H1 (cell line): ENCODE measurements at regions not wholly inside any gene's neighbourhood (a gene's known extent, or its start where the extent isn't known, plus 50 kb on each side); places are given as distances from the start of the nearest gene placed in this dataset.

Experiments
- CTCF ChIA-PET: fragments of 300-600 bp; sonication (Branson Sonifier 250); formaldehyde crosslinking; loops from one replicate; lab custom pipeline; 2021; ENCODE audit not compliant: partially characterized antibody; lab: Charles Lee
- POLR2A ChIA-PET: fragments of 300-600 bp; sonication (Branson Sonifier 250); formaldehyde crosslinking; loops from one replicate; lab custom pipeline; 2021; ENCODE audit warnings: inconsistent platforms; ENCODE audit not compliant: partially characterized antibody; lab: Charles Lee
- DNase-seq, 2 experiments: peaks; one replicate each; pipeline versions ENCODE4 v3.0.0 to v3.0.0-alpha.2; 2010 to 2022; ENCODE audit warnings: low spot score in 2 of 2, low read depth in 1 of 2, mixed read lengths in 1 of 2
- FAIRE-seq: peaks from 2 replicates; lab custom pipeline; 2011; peaks lifted over from hg19 to GRCh38; lab: Jason Lieb, UNC
- H2AFZ ChIP-seq: 2 replicates; pipeline ENCODE4 v1.8.1; 2012; ENCODE audit warnings: low read length, inconsistent platforms
- H2AK5ac ChIP-seq: 2 replicates; pipeline ENCODE4 v1.6.1; 2013; ENCODE audit warnings: low read depth, low read length
- H2BK120ac ChIP-seq: replicated peaks from 2 replicates; pipeline ENCODE3; 2013; ENCODE audit warnings: low read depth, low read length, inconsistent platforms
- H2BK12ac ChIP-seq: 2 replicates; pipeline ENCODE4 v1.6.1; 2013; ENCODE audit warnings: low read depth, low read length
- H2BK15ac ChIP-seq: 2 replicates; pipeline ENCODE4 v1.6.1; 2013; ENCODE audit warnings: low read length
- H2BK20ac ChIP-seq: 2 replicates; pipeline ENCODE4 v1.6.1; 2013; ENCODE audit warnings: low read length
- H2BK5ac ChIP-seq: 2 replicates; pipeline ENCODE4 v1.6.1; 2013; ENCODE audit warnings: low read depth, low read length
- H3K14ac ChIP-seq: 2 replicates; pipeline ENCODE4 v1.6.1; 2013; ENCODE audit warnings: inconsistent platforms; ENCODE audit not compliant: insufficient read length
- H3K18ac ChIP-seq: 2 replicates; pipeline ENCODE4 v1.6.1; 2013; ENCODE audit warnings: low read length; ENCODE audit errors: extremely low read depth
- H3K23ac ChIP-seq: 2 replicates; pipeline ENCODE4 v1.6.1; 2013; ENCODE audit warnings: inconsistent platforms; ENCODE audit not compliant: insufficient read length
- H3K23me2 ChIP-seq: 2 replicates; pipeline ENCODE4 v1.6.1; 2013; ENCODE audit warnings: low read depth, low read length
- H3K27ac ChIP-seq: 2 replicates; pipeline ENCODE4 v1.6.1; 2011; ENCODE audit warnings: low read depth, low read length, inconsistent platforms
- H3K27me3 ChIP-seq, 4 experiments: replicated peaks in 1 of 4; 1 replicate in 1 of 4; 2 replicates in 3 of 4; pipeline versions ENCODE4 v1.6.1 to v1.8.1; 2011 to 2013; ENCODE audit warnings: low read length in 3 of 4, mild to moderate bottlenecking in 3 of 4, inconsistent platforms in 2 of 4, mixed read lengths in 2 of 4, moderate library complexity in 1 of 4; ENCODE audit not compliant: control insufficient read depth in 3 of 4, insufficient read depth in 3 of 4; ENCODE audit errors: extremely low read depth in 1 of 4
- H3K36me3 ChIP-seq, 4 experiments: 2 replicates each; pipeline versions ENCODE4 v1.6.1 to v1.8.1; 2011 to 2013; ENCODE audit warnings: mild to moderate bottlenecking in 4 of 4, low read length in 3 of 4, moderate library complexity in 2 of 4, control low read depth in 1 of 4, inconsistent platforms in 1 of 4; ENCODE audit not compliant: insufficient read depth in 4 of 4, control insufficient read depth in 2 of 4
- H3K4ac ChIP-seq: replicated peaks from 2 replicates; pipeline ENCODE3; 2013; ENCODE audit warnings: low read length, low read depth, mixed read lengths, inconsistent platforms; ENCODE audit not compliant: insufficient read length
- H3K4me1 ChIP-seq, 4 experiments: replicated peaks in 1 of 4; 1 replicate in 1 of 4; 2 replicates in 3 of 4; pipeline versions ENCODE4 v1.6.1 to v1.8.1; 2011 to 2013; ENCODE audit warnings: low read length in 3 of 4, inconsistent platforms in 2 of 4, mixed read lengths in 1 of 4; ENCODE audit not compliant: insufficient read depth in 4 of 4, control insufficient read depth in 3 of 4
- H3K4me2 ChIP-seq, 2 experiments: 2 replicates each; pipeline versions ENCODE4 v1.6.1 to v1.8.1; 2011 to 2013; ENCODE audit warnings: low read depth in 2 of 2, low read length in 2 of 2, control low read depth in 1 of 2, inconsistent platforms in 1 of 2, mild to moderate bottlenecking in 1 of 2; ENCODE audit not compliant: insufficient read depth in 1 of 2
- H3K4me3 ChIP-seq, 4 experiments: fragments of 200-600, 300-600 bp in 1 of 4; sonication (generic), shearing (Covaris generic), sonication (Bioruptor Twin) in 1 of 4; 2 replicates each; pipeline versions ENCODE4 v1.5.1 to v1.8.1; 2011 to 2016; ENCODE audit warnings: low read length in 4 of 4, low read depth in 3 of 4, control low read depth in 2 of 4, inconsistent platforms in 2 of 4, mild to moderate bottlenecking in 2 of 4, mixed read lengths in 1 of 4, moderate library complexity in 1 of 4; ENCODE audit not compliant: insufficient read depth in 2 of 4; ENCODE audit errors: extremely low read depth in 1 of 4
- H3K56ac ChIP-seq: replicated peaks from 2 replicates; pipeline ENCODE3; 2013; ENCODE audit warnings: low read depth, mild to moderate bottlenecking, mixed read lengths, low read length, inconsistent platforms; ENCODE audit not compliant: insufficient read length
- H3K79me1 ChIP-seq: 2 replicates; pipeline ENCODE4 v1.6.1; 2013; ENCODE audit warnings: low read depth, low read length, control low read depth
- H3K79me2 ChIP-seq, 2 experiments: 2 replicates each; pipeline versions ENCODE4 v1.6.1 to v1.8.1; 2012 to 2013; ENCODE audit warnings: low read length in 2 of 2, mild to moderate bottlenecking in 2 of 2, inconsistent platforms in 1 of 2; ENCODE audit not compliant: insufficient read depth in 2 of 2, control insufficient read depth in 1 of 2
- H3K9ac ChIP-seq, 4 experiments: replicated peaks in 1 of 4; 1 replicate in 1 of 4; 2 replicates in 3 of 4; pipeline versions ENCODE4 v1.6.1 to v1.8.1; 2011 to 2013; ENCODE audit warnings: low read depth in 3 of 4, low read length in 3 of 4, control low read depth in 2 of 4, mild to moderate bottlenecking in 2 of 4, moderate library complexity in 2 of 4, inconsistent platforms in 1 of 4; ENCODE audit errors: extremely low read depth in 1 of 4
- H3K9me3 ChIP-seq, 2 experiments: 2 replicates each; pipeline versions ENCODE4 v1.6.1 to v1.8.1; 2012 to 2013; ENCODE audit warnings: mild to moderate bottlenecking in 2 of 2, moderate library complexity in 2 of 2, control low read depth in 1 of 2, inconsistent platforms in 1 of 2, low read depth in 1 of 2, low read length in 1 of 2, mixed read lengths in 1 of 2; ENCODE audit not compliant: insufficient read depth in 2 of 2
- H4K20me1 ChIP-seq, 2 experiments: replicated peaks in 1 of 2; 2 replicates each; pipeline versions ENCODE3 to v1.8.1; 2011 to 2013; ENCODE audit warnings: inconsistent platforms in 2 of 2, low read length in 2 of 2, mild to moderate bottlenecking in 1 of 2; ENCODE audit not compliant: insufficient read depth in 2 of 2, control insufficient read depth in 1 of 2
- H4K5ac ChIP-seq: 2 replicates; pipeline ENCODE4 v1.6.1; 2013; ENCODE audit warnings: low read length, low read depth, mixed read lengths, inconsistent platforms; ENCODE audit not compliant: insufficient read length
- H4K8ac ChIP-seq: 2 replicates; pipeline ENCODE4 v1.8.0; 2013; ENCODE audit warnings: mild to moderate bottlenecking, moderate library complexity, low read length, inconsistent platforms; ENCODE audit not compliant: insufficient read depth; ENCODE audit errors: extremely low read depth
- H4K91ac ChIP-seq: replicated peaks from 2 replicates; pipeline ENCODE3; 2013; ENCODE audit warnings: low read length, mixed read lengths, inconsistent platforms; ENCODE audit not compliant: insufficient read length
- BRCA1 ChIP-seq: IDR thresholded peaks from 2 replicates; pipeline ENCODE4 v1.6.1; 2012; ENCODE audit warnings: low read depth, low read length, improper control_type of control experiment
- CBX5 ChIP-seq: fragments of 300-800, 300-1000 bp; sonication (generic); IDR thresholded peaks from 2 replicates; pipeline ENCODE4 v1.7.1; 2016; ENCODE audit warnings: antibody characterized with exemption, low read length, low read depth
- CBX8 ChIP-seq: fragments of 300-800, 300-1000 bp; sonication (generic); IDR thresholded peaks from 2 replicates; pipeline ENCODE4 v1.7.1; 2016; ENCODE audit warnings: low read depth, low read length, borderline replicate concordance
- CHD1 ChIP-seq: IDR thresholded peaks from 2 replicates; pipeline ENCODE4 v1.6.1; 2012; ENCODE audit warnings: low read depth, low read length, improper control_type of control experiment
- CTBP2 ChIP-seq: IDR thresholded peaks from 2 replicates; pipeline ENCODE4 v1.7.0; 2011; ENCODE audit warnings: borderline replicate concordance, mild to moderate bottlenecking, moderate library complexity, mixed read lengths, low read length; ENCODE audit not compliant: insufficient read depth, insufficient read length
- JUN ChIP-seq: IDR thresholded peaks from 2 replicates; pipeline ENCODE4 v1.6.1; 2011; ENCODE audit warnings: low read depth, mild to moderate bottlenecking, improper control_type of control experiment, low read length
- NANOG ChIP-seq: IDR thresholded peaks from 2 replicates; pipeline ENCODE4 v1.6.1; 2011; ENCODE audit warnings: low read length, low read depth, mild to moderate bottlenecking, inconsistent platforms; ENCODE audit not compliant: insufficient read depth, poor library complexity, severe bottlenecking
- PHF8 ChIP-seq: fragments of 200-600 bp; sonication (generic); conservative IDR thresholded peaks from 2 replicates; pipeline ENCODE4 v1.7.1; 2012; ENCODE audit warnings: low read depth, mild to moderate bottlenecking, inconsistent platforms, low read length, moderate library complexity
- RFX5 ChIP-seq: IDR thresholded peaks from 2 replicates; pipeline ENCODE4 v1.6.1; 2011; ENCODE audit warnings: low read depth, low read length, improper control_type of control experiment, borderline replicate concordance
- SAP30 ChIP-seq: fragments of 300-600 bp; sonication (generic); IDR thresholded peaks from 2 replicates; pipeline ENCODE4 v1.7.1; 2012; ENCODE audit warnings: low read length, moderate library complexity, mild to moderate bottlenecking, inconsistent platforms; ENCODE audit not compliant: insufficient read depth, insufficient replicate concordance
- TBP ChIP-seq: IDR thresholded peaks from 2 replicates; pipeline ENCODE4 v1.6.1; 2011; ENCODE audit warnings: low read depth, low read length, improper control_type of control experiment
- YY1 ChIP-seq: IDR thresholded peaks from 2 replicates; pipeline ENCODE4 v1.6.1; 2011; ENCODE audit warnings: low read depth, mild to moderate bottlenecking, low read length
- TF ChIP-seq, protein P1 (sequence below): IDR thresholded peaks from 2 replicates; pipeline ENCODE4 v1.6.1; 2011; ENCODE audit warnings: low read length, improper control_type of control experiment

DNA sequence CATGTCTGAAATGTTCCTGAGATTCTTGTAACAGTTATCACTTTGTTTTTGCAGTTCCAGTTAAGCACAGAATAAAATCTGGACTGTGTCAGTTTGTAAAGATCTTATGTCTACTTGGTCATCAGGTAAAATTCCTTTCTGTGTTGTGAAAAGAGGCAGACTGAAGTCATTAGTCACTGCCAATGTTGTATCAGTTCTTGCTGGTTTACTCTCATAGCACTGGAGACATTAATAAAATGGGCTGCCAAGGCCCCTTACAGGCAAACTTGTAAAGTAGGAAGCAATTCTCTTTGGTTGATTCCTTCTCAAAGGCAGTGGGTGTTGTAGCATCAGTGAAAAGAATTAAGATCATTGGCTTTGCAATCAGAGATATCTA lies 61.4 kb upstream of the ST6GALNAC3 start:
- Histone ChIP-seq H3K23ac (no peak overlapping the region), H3K4me1 (peaks cover 0 to under 1% (median 0%) of the 10 kb centered on the region in 4 experiments; a peak in 1 of 7 replicates), H4K20me1 (no peaks in the 10 kb centered on the region), H3K4me3 (no peak overlapping the region), H4K8ac (no peak overlapping the region), H3K14ac (no peak overlapping the region), H2BK15ac (no peak overlapping the region), H2BK120ac (no peak overlapping the region), H3K36me3 (no peaks in the 10 kb centered on the region), H2AFZ (no peak overlapping the region), H3K23me2 (no peaks in the 10 kb centered on the region), H2BK5ac (no peak overlapping the region), H3K4me2 (no peak overlapping the region), H3K79me2 (no peaks in the 10 kb centered on the region), H3K27me3 (no peaks in the 10 kb centered on the region), H3K79me1 (no peaks in the 10 kb centered on the region), H3K9me3 (no peaks in the 10 kb centered on the region), H2BK12ac (no peak overlapping the region)
- DNase-seq = no peak
- POLR2A ChIA-PET = no interaction called here
- CTCF ChIA-PET = interaction anchor here (0.5 to 0.7 kb wide), 2 partner anchors 30 to 162 kb away, joined by 4 read pairs; no protein-coding TSS in a partner anchor
- no peak for FAIRE-seq
- no peak for TF ChIP-seq CHD1
- no peak for TF ChIP-seq CBX8
- no peak for TF ChIP-seq TBP
- no peak for TF ChIP-seq JUN
- TF ChIP-seq YY1 = no peak
- TF ChIP-seq, protein P1, sequence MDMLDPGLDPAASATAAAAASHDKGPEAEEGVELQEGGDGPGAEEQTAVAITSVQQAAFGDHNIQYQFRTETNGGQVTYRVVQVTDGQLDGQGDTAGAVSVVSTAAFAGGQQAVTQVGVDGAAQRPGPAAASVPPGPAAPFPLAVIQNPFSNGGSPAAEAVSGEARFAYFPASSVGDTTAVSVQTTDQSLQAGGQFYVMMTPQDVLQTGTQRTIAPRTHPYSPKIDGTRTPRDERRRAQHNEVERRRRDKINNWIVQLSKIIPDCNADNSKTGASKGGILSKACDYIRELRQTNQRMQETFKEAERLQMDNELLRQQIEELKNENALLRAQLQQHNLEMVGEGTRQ = no peak
- TF ChIP-seq CBX5 = no peak
- TF ChIP-seq PHF8 = no peak
- no peak for TF ChIP-seq SAP30
- no peak for TF ChIP-seq CTBP2
- TF ChIP-seq NANOG = no peak
- no peak for TF ChIP-seq RFX5
- TF ChIP-seq BRCA1 = no peak
- TF ChIP-seq, all 59 proteins: peak for 0
- Histone ChIP-seq H4K91ac (no peak overlapping the region), H2AK5ac (no peak overlapping the region), H4K5ac (no peak overlapping the region), H3K56ac (no peak overlapping the region), H3K4ac (no peak overlapping the region), H2BK20ac (no peak overlapping the region), H3K27ac (no peak overlapping the region), H3K9ac (no peak overlapping the region), H3K18ac (no peak overlapping the region)
